ENCODE measurements at regions not wholly inside any gene's neighbourhood (a gene's known extent, or its start where the extent isn't known, plus 50 kb on each side); places are given as distances from the start of the nearest gene placed in this dataset.

DNA sequence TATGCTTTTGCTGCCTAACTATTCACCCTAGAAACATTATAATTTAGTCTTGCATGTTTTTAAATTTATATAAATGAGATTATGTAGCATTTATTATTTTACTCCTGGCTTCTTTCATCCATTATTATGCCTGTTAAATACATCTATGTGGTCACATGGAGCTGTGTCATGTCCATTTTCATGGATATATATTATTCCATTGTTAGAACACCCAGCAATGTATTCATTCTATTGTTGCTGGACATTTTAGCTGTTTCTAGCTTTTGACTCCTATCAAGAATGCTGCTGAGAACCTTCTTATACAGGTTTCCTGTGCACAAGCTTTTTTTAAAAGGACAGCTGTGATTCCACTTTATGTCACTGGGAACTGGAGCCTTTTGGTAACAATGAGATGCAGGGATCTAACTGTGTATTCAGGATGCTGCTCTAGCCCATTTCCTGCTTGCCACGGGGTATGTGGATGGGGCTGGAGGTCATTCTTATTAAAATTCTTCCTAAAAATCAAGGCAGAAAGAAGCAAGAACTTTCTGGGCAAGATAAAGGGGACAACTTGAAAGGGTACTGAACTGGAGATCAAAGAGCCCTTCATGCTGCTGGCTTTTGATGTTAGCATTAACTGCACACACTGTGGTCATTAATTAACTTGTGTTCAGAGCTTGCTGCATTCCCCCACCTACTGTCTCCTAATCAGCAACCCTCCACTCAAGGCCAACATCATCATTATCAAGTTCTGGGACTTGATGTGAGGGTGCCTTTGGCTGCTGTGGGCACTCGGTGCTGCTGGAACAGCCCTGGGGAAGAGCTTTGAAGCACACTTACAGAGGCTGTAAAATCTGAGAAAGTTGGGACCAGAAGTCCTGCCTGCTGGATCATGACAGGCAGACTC lies 96.6 kb upstream of the AKIRIN2 start:
- no peak for DNase-seq

DNA sequence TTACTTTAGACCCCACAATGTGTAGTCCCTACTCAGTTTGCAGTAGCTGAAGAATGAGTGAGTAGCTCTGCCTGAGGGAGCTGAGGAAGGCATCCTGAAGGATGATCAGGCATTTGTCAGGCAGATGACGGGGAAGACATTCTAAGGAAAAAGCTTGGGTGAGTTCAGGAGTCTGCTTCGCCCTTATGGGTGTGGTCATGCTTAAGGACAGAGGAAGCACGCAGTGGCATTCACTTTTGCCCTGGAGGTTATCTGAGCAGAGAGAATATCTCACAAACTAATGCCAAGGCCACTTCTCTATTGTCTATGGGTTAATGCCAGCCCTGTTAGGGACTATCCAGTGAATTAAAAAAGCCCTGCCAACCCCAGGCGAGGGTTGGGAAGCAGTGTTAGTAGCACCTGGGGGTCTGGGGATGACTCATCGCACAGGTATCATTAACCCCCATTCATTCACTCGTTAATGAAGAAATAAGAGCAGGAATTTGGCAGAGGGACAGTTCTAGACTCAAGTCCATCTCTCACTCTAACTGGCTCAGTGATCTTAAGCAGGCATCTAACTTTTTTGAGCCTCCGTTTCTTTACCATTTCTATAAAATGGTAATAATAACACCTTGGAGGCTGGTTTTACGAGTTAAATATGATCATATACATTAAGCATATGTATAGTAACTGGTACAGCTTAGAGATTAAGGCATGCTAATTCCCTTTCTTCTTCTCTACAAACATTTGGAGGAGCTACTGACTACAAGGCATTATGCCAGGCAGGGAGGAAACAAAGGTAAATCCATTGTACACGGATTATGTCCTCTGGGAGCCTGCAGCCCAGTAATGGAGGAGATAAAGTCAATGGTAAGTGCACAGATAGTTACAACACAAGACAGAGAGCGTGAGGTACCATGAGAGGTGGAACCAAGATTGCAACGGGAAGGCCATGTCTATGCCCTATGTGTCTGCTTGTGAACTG lies 93.2 kb upstream of the AKIRIN2 start:
- DNase-seq: no peak

DNA sequence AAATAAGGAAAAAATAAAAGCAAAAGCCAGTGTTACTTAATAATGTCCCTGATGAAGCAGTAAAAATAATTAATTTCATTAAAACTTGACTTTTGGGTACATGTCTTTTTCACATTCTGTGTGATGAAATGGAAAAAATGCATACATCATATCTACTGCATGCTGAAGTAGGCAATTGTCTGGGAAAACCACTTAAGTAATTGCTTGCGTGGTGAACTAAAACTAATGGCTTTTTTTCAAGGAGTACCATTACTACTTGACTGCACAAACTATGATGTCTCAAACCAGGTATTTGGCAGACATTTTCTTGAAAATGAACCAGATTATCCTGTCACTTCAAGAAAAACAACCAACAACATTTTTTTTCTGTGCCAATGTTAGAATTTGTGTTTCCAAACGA lies 91.3 kb upstream of the AKIRIN2 start:
- no peak for DNase-seq

DNA sequence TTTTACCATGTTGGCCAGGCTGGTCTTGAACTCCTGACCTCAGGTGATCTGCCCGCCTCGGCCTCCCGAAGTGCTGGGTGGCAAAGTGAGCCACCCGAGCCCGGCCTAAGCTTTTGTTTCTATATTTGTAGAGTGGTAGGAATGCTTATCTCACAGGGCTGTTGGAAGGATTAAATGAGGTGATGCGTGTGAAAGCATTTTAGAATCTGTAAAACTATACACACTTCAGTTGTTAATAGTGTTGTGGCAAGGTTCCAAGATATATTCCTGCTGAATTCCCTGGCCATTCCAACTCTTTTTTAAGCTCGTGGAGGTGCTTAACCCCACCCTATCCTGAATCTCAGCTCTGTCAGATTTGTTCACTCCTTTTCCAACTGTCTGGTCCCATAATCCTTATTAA lies 89.9 kb upstream of the AKIRIN2 start:
- DNase-seq: no peak

DNA sequence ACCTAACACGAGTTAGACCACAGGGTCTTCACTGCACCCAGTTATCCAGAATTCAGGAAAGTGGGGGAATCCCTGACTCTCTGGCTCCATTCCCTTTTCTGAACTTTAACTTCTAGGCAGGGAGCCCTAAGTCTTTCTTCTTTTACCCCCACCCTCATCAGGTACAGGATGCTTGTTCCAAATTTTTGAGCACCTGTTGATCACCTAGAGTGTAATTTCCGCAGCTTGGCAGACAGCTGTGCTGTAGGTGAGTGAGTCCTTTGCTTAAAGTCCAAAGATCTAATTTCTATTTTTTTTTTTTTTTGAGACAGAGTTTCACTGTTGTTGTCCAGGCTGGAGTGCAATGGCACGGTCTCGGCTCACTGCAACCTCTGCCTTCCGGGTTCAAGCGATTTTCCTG lies 89.5 kb upstream of the AKIRIN2 start:
- no peak for DNase-seq

DNA sequence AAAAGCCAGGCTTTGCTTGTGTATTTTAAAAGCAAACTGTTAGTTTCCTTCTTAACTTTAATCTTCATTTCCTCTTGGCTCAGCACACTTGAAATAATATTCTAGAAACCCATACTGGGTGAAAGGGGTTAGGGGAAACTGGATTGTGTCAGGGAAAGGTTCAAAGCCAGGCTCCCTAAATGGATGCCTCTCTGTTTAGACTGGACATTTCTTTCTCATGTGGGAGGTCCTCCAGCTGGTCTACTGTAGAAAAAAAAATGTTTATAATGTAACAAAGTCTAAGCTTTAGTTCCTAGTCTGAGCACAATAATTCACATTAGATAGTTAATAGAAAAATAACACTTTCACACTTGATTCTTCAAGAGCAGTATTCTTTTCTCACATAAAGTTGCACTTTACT lies 89.0 kb upstream of the AKIRIN2 start:
- DNase-seq: no peak

DNA sequence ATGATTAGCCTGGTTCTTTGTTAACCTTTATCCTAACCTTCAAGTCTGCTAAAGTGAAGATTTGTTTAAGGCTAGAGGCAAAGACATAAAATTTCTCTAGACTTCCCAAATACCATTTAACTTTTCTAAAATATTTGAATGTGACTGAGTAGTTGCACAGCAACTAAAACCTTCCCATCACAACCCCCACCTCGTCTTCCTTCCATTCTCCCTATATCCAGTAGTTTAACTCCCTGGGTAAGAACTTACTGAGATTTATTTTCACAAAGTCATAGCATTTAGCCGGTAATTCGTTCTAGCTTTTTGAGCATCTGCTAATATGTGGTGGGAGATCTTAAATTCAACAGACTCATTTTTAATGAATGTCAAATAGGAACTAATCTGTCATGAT lies 87.9 kb upstream of the AKIRIN2 start:
- DNase-seq: no peak

DNA sequence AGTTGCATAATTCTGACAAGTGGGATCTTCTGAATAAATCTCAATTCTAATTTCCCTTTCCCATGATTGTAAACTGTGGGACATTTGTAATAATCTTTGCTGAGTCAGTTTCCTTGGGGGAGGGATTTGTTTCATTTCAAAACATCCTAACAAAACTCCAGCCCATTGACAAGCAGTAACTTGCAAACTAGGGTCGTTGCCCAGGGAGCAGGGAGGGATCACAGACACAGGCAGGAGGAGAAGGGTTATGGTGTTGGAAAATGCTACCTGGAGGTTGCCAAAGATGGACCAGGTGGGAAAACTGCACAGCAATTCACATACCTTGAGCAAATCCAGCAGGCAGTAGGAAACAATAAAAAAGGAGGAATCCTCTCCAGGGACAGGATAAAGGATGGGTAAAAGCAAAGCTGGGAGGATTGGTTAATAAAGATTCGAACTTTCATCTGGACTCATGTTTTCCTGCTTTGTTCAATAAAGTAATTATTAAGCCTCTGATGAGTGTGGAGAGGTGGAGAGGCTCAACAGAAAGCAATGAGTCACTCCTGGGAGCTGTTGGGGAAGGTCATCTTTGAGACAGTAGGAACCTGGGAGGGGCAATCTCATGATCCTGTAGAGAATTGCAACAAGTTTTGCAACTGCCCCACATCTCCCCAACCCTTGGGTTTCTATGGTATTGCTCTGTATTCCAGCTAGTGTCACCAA lies 87.3 kb upstream of the AKIRIN2 start:
- DNase-seq: no peak

DNA sequence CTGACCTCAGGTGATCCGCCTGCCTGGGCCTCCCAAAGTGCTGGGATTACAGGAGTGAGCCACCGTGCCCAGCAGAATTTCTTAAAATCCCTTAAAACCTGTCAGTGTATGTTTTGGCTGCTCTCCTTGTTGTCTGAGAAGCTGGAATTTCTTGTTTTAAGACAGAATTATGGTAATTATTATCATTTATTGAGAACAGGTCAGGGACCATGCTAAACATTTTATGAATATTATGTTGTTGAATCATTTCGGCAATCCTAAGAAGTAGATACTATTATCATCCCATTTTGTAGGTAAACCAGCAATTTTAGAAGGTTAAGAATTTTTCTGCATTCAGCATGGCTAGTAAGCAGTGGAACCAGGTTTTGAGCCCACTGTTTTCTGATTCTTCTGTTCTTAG lies 86.1 kb upstream of the AKIRIN2 start:
- DNase-seq: no peak

DNA sequence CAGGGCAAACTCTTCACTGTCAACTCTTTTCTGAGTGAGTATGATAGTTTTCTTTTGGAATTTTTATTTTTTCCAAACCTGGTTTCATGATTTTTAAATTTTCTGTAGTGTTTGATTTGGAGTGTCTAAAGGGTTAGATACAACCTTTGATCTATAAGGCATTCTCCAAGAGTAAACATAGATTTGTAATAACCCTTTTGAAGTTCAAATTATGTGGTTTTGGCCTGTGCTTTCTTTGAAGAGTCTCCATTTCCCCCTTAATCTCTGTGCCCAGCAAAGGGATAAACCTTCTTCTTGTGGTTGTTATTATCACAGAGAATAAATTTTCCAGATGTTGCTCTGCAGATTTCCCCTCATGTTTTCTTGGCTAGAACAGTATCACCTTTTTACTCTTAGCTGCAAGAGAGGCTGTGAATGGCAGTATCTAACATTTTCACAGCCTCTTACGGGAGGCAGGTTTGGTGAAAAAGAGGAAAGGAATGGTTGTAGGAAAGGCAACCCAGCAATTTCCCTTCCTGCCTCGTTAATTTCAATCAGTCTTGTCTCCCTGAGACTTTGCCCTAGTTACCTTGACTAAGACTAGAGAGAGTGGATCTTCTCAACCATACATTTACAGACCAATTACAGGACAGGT lies 83.3 kb upstream of the AKIRIN2 start:
- DNase-seq: no peak

DNA sequence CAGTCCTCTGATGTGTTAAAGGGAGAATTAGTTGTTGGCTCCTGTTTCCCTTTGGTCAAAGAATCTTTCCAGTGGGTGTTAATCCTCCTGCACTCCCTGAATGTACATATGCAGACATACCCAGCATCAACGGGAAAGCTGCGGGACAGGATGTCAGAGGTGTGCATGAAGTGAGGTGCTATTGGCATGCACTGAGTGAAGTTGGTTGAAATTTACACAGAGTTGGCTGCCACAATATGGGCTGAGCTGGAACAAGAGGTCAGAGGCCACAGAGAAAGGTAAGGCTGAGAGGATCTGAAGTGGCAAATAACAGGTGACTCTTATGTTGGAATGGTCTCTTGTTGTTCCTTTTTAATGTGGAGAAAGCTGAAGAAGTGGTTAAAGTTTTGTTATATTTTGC lies 82.7 kb upstream of the AKIRIN2 start:
- no peak for DNase-seq

DNA sequence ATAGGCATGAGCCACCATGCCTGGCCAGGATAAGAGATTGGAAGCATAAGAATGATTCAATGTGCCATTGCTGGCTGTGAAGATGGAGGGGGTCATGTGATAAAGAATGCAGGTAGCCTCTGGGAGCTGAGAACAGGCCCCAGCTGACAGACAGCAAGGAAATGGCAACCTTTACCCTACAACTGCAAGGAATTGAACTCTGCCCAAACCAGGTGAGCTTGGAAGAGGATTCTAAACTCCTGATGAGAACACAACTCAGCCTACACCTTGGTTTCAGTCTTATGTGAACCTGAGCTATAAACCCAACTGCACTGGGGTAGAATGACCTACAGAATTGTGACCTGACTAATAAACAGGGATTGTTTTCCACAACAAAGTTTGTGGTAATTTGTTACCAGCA lies 82.0 kb upstream of the AKIRIN2 start:
- no peak for DNase-seq

DNA sequence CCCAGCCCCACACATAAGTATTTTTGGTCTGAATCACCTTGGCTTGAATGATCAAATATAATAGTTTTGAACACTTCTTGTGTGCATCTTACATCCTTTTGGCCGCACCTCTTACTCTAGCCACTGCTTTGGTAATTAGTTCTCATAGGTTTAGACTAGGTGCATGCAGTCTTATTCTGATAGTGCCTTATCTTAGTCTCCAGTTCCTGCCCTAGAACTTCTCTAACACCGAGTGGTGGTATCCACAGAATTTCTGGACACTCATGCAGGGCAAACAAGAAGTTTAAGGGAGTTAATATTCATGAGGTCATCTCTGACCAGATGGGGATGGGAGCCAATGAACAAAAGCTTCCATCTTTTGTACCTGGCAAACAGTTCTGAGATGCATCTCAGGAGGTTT lies 77.5 kb upstream of the AKIRIN2 start:
- DNase-seq: no peak

DNA sequence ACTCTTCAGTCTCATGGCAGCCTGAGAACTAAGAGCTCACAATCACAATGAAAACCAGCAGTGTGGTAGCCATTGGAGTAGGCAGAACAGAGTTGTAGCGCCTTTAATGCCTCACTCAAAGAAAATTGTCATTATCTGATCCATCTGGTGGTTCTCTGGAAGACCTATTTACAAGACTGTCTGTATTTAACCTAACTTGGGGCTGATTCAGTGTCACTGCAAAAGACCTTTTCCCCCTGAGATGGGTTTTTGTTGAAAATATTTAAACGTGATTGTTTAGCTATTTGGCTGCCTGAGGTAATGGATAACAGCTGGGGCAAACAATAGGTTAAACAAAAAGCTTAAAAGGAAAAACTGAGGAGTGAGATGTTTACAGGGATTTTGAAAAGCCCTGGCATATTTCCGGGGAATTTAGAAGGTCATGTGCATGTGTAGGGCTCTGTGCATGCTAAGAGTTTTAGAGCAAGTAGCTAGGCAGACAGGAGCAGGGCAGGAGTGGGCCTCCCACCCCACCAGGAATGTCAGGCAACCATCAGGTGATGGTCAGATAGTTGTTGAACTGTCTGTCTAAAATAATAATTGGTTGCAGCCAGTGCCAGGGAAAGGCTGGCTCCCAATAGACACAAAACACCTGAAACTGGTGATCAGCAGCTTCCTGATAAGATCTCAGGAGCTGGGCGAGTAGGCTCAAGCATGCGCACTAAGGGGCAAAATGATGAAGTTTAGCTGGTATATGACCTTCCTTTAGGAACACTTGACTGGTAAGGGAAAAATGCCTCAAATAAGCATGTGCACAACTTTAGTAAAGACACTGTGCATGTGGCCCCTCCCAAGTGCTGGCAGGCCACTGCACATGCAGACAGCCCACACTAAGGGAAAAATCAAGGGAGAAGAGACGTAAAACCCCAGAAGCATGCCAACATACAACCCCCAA lies 70.8 kb upstream of the AKIRIN2 start:
- DNase-seq: no peak

DNA sequence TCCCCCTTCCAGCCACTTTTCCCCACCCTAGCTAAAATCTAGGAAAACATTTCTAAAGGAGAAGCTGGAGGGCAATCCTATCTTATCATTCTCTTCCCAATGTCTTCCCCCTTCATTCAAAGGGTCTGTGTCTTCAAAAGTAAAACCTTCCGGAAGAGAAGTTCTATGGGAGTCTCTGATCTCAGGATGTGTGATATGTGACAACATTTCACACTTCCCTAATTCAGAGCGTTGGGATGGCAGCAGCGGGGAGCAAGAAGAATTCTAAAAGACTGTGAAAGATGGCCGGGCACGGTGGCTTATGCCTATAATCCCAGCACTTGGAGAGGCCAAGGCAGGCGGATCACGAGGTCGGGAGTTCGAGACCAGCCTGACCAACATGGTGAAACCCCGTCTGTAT lies 65.4 kb upstream of the AKIRIN2 start:
- DNase-seq: no peak

DNA sequence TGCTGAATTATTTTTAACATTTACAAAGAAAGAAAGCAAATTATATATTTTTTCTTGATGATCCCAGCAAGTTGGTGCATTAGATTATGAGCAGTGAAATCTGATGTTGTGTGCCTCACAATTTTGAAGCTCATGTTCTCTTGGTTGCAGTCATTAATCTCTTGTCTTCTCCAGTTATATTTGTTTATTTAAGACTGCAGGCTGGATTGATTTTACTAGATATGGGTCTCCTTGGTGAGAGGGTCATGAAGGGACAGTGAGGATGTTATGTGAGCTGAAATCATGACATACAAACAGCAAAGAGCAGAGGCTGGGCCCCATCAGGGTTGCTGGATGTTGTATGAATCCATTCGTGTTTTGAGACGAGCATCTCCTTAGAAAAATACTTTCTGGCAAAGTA lies 64.2 kb upstream of the AKIRIN2 start:
- DNase-seq: no peak

DNA sequence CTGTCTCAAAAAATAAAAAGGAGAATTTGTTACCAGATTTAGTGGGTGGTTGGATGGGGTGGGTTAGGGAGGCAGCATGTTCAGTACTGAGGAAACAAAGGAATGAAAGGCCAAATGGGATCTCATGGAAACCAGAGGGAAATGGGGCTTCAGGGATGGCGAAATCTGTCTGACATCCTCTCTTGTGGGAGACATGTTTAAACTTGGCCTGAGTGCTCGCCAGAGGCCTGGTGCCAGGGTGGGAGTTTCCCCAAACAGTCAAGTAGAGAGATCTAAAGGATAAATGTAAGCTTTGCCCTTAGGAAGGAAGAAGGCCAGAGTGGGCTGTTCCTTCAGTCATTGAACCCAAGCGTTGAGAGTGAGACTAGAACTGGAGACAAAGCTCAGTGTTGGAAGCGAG lies 61.9 kb upstream of the AKIRIN2 start:
- no peak for DNase-seq

DNA sequence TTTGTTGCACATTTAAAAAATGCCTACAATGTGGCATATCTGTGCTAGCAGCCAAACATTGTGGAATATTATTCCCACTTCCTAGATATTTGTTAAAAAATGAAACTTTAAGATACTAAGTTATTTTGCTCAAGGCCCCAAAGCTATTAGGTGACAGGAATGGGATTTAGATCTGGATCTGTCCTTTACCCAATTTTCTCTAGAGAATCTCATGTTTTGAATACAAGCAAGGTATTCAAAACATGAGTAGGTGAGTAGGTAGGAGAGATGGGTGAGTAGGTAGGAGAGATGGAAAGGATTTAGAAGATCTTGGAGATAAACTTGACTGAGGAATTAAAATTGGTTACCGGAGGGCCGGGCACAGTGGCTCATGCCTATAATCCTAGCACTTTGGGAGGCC lies 61.2 kb upstream of the AKIRIN2 start:
- DNase-seq: no peak

DNA sequence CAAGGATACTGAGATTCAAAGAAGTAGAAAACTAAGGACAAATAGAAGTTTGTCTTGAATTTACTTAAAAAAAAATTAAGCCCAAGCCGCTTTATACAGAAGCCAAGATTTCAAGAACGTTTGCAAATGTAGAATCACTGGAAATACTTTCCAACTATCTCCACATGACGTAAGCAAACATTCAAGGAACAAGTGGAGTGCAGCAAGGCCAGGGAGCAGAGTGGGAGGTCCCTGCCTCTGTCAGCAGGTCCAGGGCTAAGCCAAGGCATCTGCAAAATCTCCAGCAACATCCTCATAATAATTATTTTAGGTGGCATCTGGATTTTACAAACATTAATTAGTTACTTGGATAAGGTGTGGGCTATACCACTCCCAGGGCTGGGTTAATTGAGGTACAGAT lies 60.1 kb upstream of the AKIRIN2 start:
- no peak for DNase-seq

DNA sequence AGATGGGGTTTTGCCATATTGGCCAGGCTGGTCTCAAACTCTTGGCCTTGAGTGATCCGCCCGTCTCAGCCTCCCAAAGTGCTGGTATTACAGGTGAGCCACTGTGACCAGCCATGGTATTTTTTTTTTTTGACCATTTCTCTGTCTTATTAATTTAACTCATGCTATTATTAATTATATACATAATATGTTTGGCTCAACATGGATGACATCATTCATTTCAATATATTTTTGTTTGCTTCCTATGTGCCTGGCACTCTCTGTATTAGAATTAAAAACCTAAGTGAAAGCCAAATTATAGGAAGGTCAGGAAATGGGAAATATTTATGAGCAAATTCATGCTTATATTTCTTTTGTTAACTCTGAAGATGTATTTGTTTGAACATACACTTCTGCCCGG lies 55.8 kb upstream of the AKIRIN2 start:
- DNase-seq: no peak

DNA sequence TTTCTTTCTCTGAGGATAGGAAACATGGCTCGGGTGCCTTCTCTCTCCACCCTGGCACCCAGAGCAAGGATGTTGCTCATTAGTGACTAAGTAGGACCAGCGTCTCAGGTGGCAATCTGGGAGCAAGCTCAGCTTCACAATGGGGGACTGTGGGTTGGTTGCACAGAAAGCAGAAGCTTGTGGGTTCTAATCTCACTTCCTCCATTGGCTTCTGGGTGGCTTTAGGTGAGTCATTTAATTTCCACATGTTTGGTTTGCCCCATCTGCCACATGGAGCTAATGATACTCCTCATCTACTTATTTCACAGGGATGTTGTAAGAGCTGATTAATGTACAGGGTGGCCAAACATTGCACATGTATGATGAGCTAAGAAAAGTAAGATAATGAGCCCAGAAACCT lies 54.8 kb upstream of the AKIRIN2 start:
- peak in 1 of 2 donors; percentile 15 for DNase-seq

Measured in stimulated activated CD4-positive, alpha-beta T cell treated with anti-CD3 and anti-CD28 coated beads, Interleukin-2, amount 100 ng/mL, for 48 hours (primary cell).